ENCODE measurements at regions not wholly inside any gene's neighbourhood (a gene's known extent, or its start where the extent isn't known, plus 50 kb on each side); places are given as distances from the start of the nearest gene placed in this dataset.
A peak's percentile ranks its signal among the peaks of the same experiment; 100 is the strongest.

DNA sequence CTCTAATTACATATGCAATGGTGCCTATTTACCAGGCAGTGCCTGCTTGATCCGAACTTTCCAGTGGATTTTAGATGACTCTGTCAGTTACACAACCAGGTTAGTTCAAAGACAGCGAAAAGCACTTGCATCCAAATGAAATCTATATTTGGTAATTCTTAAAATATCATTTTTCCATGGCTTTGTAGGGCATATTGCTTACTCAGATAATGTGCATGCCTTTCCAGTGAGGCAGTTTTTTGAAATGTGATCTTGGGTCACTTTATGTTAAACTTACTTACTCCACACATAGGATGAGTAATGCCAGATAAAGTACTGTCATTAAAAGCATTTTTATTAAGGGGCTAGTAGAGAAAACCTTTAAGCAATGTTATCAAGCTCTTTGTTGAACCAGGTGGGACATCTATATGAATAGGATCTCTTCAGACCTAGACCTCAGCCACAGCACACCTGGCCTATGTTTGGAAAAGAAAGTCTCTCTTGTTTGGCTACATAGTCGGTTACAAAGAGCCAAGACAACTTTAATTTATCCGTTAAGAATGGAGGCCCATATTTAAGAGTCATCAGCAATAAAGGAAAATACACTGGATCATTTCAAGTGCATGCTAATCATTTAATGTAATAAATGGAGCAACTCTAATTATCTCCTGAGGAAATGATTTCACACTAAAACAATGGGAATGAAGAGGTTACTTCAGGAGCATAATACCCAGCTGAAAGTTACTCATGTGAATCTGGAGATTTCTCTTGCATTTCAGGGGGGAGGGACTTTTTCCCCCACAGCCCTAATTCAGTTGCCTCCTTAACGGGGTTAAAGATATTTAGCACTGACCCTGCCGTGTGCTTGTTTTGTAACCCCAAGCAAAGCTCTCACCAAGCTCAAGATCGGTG lies 56.3 kb upstream of the TMCO5A start:
- DNase-seq (ENCODE audit: low read depth in 2 of 2): peak; percentile 76 to 91
- TF ChIP-seq, protein P1, sequence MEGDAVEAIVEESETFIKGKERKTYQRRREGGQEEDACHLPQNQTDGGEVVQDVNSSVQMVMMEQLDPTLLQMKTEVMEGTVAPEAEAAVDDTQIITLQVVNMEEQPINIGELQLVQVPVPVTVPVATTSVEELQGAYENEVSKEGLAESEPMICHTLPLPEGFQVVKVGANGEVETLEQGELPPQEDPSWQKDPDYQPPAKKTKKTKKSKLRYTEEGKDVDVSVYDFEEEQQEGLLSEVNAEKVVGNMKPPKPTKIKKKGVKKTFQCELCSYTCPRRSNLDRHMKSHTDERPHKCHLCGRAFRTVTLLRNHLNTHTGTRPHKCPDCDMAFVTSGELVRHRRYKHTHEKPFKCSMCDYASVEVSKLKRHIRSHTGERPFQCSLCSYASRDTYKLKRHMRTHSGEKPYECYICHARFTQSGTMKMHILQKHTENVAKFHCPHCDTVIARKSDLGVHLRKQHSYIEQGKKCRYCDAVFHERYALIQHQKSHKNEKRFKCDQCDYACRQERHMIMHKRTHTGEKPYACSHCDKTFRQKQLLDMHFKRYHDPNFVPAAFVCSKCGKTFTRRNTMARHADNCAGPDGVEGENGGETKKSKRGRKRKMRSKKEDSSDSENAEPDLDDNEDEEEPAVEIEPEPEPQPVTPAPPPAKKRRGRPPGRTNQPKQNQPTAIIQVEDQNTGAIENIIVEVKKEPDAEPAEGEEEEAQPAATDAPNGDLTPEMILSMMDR (IDR thresholded peaks at IDR 0.05; ENCODE audit: low read depth, low read length): no peak
- no peak overlapping the region for H3K4me3 ChIP-seq (replicated peaks in 1 of 2; ENCODE audit: low read depth in 2 of 2, low read length in 2 of 2)

DNA sequence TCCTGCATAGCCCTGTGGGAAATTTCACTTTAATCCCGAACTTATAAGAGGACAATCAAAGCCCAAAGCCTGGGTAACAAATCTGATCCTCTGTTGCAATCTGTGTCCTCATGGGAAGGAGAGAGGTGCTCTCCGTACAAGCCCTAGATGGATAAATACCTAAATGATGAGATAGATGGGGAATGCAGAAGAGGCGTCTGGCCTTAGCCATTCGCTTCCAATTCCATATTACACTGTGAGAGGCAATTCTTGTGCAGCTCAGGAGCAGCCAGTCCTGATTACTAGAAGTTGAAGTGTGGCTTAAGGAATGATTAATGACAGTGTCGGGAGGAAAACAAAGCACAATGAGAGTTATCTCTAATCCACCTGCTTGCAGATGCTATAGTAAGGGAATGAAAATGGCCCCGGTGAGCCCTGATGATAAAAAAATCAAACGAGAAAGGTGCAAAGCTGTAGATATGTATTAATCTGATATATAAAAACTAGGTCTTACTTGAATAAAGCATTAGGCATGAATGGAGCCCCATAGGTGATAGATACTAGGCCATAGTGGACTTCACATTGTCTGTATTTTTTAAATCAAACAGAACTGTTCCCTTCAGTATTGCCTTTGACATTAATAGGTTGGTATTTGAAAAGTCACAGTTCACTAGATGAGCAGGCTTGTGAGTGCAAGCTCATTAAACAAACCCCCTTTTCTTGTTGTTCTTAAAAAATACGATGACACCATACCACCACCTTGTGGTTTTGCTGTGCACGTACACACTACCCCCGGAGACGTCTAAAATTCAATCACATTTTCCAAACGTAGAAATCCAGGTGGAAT lies 54.2 kb upstream of the TMCO5A start:
- TF ChIP-seq, protein P1 (IDR thresholded peaks at IDR 0.05; ENCODE audit: low read depth, low read length): peak; percentile 76
- peak; percentile 74 to 78 for DNase-seq (ENCODE audit: low read depth in 2 of 2)
- H3K4me3 ChIP-seq (replicated peaks in 1 of 2; ENCODE audit: low read depth in 2 of 2, low read length in 2 of 2): no peak overlapping the region

DNA sequence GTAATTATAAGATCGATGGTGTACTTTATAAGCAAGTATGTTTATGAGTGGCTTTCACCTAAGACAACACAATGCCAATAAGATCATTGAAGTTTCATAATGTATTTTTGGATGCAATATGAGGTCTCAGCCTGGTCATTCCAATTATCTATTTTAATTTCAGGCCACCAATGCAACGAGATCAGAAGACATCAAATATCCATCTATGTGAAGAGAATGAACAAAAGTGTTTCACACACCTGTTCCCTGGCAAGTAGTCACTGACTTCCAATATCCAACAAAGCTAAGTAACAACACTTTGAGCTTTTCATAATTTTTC lies 53.6 kb upstream of the TMCO5A start:
- no peak for DNase-seq (ENCODE audit: low read depth in 2 of 2)
- TF ChIP-seq, protein P1 (IDR thresholded peaks at IDR 0.05; ENCODE audit: low read depth, low read length): no peak
- H3K4me3 ChIP-seq (replicated peaks in 1 of 2; ENCODE audit: low read depth in 2 of 2, low read length in 2 of 2): no peak overlapping the region

DNA sequence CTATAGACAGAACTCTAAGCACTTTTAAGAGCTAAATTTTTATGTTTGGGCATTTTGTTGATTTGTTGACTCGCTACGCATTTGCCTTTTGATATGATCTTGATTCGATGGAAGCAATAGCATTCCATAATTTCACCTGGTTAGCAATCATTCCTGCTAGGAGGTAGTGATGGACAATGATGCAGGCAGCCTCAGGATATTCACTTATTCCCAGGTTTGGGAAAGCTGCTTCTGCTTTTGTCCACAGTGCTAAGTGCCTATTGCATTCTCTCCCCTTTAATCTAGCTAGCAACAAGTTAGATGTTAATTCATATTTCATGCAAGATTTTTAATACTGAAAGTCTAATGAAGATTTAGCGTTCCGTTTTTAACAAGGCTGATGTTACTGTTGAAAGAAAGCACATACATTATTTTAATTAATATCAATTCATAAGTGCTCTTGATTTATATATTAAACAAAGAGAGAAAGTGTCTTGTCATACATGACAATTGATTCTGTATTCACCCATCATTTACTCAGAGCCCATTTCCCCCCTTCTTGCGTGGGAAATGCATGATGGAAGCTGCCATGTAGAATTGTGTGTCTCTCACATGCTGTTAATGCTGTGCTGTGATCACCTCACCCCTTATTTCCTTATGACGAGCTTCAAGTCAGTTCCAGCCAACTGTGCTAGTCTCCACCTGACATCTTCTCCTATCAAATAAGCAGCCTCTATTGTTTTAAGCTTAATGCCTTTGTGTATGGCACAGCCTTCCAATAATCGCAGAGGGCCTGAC lies 53.0 kb upstream of the TMCO5A start:
- no peak for DNase-seq (ENCODE audit: low read depth in 2 of 2)
- TF ChIP-seq, protein P1 (IDR thresholded peaks at IDR 0.05; ENCODE audit: low read depth, low read length): no peak
- H3K4me3 ChIP-seq (replicated peaks in 1 of 2; ENCODE audit: low read depth in 2 of 2, low read length in 2 of 2): no peak overlapping the region

DNA sequence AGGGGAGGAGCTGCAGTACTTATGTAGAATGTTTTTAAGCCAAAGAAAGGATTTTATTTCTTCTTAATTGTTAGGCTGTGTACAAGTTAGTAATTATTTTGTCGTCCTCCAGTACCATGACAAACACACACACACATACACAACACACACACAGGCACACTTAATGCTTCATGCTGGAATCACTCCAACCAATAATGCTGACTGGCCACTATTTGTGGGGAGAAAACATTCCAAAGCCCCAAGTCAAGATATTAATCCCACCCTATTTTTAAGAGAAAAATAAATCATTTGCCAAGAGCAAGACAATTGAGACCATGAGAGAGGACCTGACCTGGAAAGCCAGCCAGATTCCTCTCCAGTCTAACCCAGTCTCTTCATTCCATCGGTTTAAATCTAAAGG lies 51.8 kb upstream of the TMCO5A start:
- DNase-seq (ENCODE audit: low read depth in 2 of 2): no peak
- no peak overlapping the region for H3K4me3 ChIP-seq (replicated peaks in 1 of 2; ENCODE audit: low read depth in 2 of 2, low read length in 2 of 2)
- TF ChIP-seq, protein P1 (IDR thresholded peaks at IDR 0.05; ENCODE audit: low read depth, low read length): no peak

Data from cardiac fibroblast (primary cell).